ENCODE measurements at regions not wholly inside any gene's neighbourhood (a gene's known extent, or its start where the extent isn't known, plus 50 kb on each side); places are given as distances from the start of the nearest gene placed in this dataset.

DNA sequence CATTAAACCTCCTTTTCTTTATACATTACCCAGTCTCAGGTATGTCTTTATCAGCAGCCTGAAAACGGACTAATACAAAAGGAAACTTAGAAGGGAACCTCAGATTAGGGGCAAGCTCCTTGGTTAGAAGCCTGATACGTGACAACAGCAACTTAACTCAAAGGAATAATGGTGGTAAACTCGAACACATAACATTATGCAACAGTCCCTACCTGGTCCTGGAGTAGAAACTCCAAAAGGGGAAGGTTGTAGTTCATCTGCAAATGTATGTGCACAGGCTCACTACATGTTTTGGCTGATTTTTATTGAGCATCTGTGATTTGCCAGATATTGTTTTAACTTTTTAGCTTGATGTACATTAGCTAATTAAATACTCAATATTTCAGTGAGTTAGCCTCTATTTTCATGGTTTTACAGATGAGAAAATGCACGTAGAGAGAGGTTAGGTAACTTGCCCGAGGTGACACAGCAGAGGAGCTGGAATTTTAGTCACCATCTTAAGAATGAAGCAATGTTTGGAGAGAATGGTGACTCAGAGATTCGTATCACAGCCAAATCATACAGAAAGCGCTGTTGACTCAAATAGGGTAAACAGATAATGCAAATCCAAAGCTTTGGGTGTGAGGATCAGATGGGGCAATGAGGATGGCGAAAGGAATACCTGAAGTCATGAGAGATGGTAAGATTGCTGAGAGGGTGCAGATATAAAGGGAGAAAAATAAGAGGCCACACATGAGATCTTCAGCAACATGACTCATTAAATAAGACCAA lies 194.9 kb upstream of the RBFOX1 start:
- Histone ChIP-seq H3K9ac (ENCODE audit: insufficient read length) (no peak overlapping the region), H3K9me3 (ENCODE audit: low read depth, low read length) (no peaks in the 10 kb centered on the region), H3K36me3 (ENCODE audit: insufficient read depth, low read length) (no peaks in the 10 kb centered on the region), H3K4me3 (no peak overlapping the region), H3K27ac (no peak overlapping the region)
- TF ChIP-seq EZH2 (IDR thresholded peaks at IDR 0.05) (no peak), POLR2AphosphoS5 (IDR thresholded peaks at IDR 0.05; ENCODE audit: borderline replicate concordance, low read depth, low read length) (no peak), FOXP2 (optimal IDR thresholded peaks at IDR 0.05; ENCODE audit: control extremely low read depth, extremely low read length, insufficient read depth) (no peak)
- no peak for DNase-seq (ENCODE audit: low read depth, low spot score)

DNA sequence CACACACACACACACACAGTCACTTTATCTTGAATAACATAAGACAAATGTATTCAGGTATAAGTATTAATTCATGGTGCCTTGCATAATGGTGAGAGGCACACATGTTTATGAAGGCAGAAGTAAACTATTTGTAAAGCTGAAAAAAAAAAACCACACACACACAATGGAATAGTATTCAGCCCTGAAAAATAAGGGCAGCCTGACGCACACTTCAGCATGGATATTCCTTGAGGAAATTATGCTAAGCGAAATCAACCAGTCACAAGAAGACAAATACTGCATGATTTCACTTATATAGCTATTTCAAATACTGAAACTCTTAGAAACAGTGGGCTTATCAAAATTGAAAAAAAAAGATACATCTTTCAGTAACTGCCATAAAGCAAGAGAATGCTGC lies 200.2 kb upstream of the RBFOX1 start:
- H3K27ac ChIP-seq, result no peak overlapping the region
- H3K4me3 ChIP-seq, result no peak overlapping the region
- no peak for DNase-seq (ENCODE audit: low read depth, low spot score)
- TF ChIP-seq FOXP2 (optimal IDR thresholded peaks at IDR 0.05; ENCODE audit: control extremely low read depth, extremely low read length, insufficient read depth) (no peak), POLR2AphosphoS5 (IDR thresholded peaks at IDR 0.05; ENCODE audit: borderline replicate concordance, low read depth, low read length) (no peak), EZH2 (IDR thresholded peaks at IDR 0.05) (no peak)
- H3K9me3 ChIP-seq (ENCODE audit: low read depth, low read length), result no peaks in the 10 kb centered on the region
- no peak overlapping the region for H3K9ac ChIP-seq (ENCODE audit: insufficient read length)
- H3K36me3 ChIP-seq (ENCODE audit: insufficient read depth, low read length), result no peaks in the 10 kb centered on the region

DNA sequence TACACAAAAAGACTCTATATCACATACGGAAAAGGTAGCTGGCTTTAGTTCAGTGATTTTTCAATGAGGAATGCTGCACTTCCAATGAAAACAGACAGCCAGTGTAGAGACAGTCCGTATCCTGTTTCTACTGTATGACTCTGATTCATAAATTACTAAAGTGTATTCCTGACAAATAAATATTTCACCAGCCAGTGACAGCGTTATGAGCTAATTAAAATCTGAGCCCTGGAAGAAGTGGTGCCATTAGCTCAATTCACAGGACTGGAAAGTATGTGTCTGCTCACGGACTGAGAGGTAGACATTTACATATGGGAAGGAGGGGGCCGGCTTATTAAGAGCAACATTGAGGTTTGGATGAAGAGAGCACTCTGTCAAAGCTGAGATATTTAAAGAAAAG lies 207.9 kb upstream of the RBFOX1 start:
- TF ChIP-seq EZH2 (IDR thresholded peaks at IDR 0.05), result no peak
- no peak for TF ChIP-seq POLR2AphosphoS5 (IDR thresholded peaks at IDR 0.05; ENCODE audit: borderline replicate concordance, low read depth, low read length)
- no peak for TF ChIP-seq FOXP2 (optimal IDR thresholded peaks at IDR 0.05; ENCODE audit: control extremely low read depth, extremely low read length, insufficient read depth)
- Histone ChIP-seq H3K4me3 (no peak overlapping the region), H3K9ac (ENCODE audit: insufficient read length) (no peak overlapping the region), H3K27ac (no peak overlapping the region), H3K36me3 (ENCODE audit: insufficient read depth, low read length) (no peaks in the 10 kb centered on the region), H3K9me3 (ENCODE audit: low read depth, low read length) (no peaks in the 10 kb centered on the region)
- DNase-seq (ENCODE audit: low read depth, low spot score), result no peak

DNA sequence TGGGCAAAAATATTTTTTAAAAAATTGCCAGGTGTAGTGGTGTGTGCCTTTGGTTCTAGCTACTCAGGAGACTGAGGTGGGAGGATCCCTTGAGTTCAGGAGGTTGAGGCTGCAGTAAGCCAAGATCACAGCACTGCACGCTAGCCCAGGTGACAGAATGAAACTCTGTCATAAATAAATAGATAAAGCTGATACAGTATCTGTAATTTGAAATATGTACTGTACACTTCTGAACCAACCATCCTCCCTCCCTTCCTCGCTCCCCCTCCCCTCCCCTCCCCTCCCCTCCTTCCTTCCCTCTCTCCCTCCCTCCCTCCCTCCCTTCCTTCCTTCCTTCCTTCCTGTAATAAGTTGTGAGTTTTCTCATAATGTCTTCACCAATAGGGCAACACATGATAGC lies 208.4 kb upstream of the RBFOX1 start:
- TF ChIP-seq FOXP2 (optimal IDR thresholded peaks at IDR 0.05; ENCODE audit: control extremely low read depth, extremely low read length, insufficient read depth), result no peak
- TF ChIP-seq EZH2 (IDR thresholded peaks at IDR 0.05), result no peak
- TF ChIP-seq POLR2AphosphoS5 (IDR thresholded peaks at IDR 0.05; ENCODE audit: borderline replicate concordance, low read depth, low read length), result no peak
- DNase-seq (ENCODE audit: low read depth, low spot score), result no peak

DNA sequence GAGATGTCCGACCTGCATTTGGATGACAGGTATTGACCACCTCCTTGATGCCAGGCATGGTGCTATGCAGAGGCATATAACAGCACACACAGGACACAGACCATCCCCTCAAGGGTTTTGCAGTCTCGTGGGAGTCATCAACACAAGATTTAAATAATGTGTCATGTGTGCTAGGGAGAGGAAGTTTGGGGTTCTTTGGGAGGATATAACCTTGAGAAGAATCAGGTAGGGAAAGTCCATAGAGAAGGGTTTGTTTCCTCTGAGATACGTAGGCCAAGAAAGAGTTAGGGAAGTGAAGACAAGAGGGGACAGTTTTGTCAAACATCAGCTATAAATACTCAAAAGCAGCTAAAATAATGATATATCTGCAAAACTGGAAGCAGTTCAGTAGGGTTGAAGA lies 215.9 kb upstream of the RBFOX1 start:
- no peak for TF ChIP-seq FOXP2 (optimal IDR thresholded peaks at IDR 0.05; ENCODE audit: control extremely low read depth, extremely low read length, insufficient read depth)
- TF ChIP-seq EZH2 (IDR thresholded peaks at IDR 0.05), result no peak
- no peak for TF ChIP-seq POLR2AphosphoS5 (IDR thresholded peaks at IDR 0.05; ENCODE audit: borderline replicate concordance, low read depth, low read length)
- no peaks in the 10 kb centered on the region for H3K9me3 ChIP-seq (ENCODE audit: low read depth, low read length)
- no peaks in the 10 kb centered on the region for H3K36me3 ChIP-seq (ENCODE audit: insufficient read depth, low read length)
- H3K27ac ChIP-seq, result no peak overlapping the region
- no peak overlapping the region for H3K9ac ChIP-seq (ENCODE audit: insufficient read length)
- no peak for DNase-seq (ENCODE audit: low read depth, low spot score)
- H3K4me3 ChIP-seq, result no peak overlapping the region

More for the DNA sequence above, 208.4 kb upstream of the RBFOX1 start:
- no peaks in the 10 kb centered on the region for H3K9me3 ChIP-seq (ENCODE audit: low read depth, low read length)
- H3K36me3 ChIP-seq (ENCODE audit: insufficient read depth, low read length), result no peaks in the 10 kb centered on the region
- H3K27ac ChIP-seq, result no peak overlapping the region
- no peak overlapping the region for H3K9ac ChIP-seq (ENCODE audit: insufficient read length)
- no peak overlapping the region for H3K4me3 ChIP-seq

DNA sequence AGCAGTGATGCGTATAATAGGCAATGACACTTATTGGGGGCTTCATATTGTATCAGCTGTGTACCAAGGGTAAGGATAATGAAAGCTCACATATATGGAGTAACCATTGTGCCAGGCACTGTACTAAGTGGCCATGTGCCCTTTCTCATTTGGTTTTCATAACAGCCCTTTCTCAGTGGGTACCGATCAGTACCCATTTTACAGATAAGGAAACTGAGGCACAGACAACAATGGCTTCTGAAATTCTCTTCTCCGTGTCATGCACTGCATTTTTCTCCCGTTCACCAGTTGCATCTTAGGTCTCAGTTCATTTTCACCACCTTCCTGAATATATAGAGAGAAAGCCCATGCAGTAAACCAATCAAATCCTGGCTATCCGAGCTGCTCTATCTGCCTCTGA lies 216.7 kb upstream of the RBFOX1 start:
- no peak overlapping the region for H3K4me3 ChIP-seq
- H3K36me3 ChIP-seq (ENCODE audit: insufficient read depth, low read length), result no peaks in the 10 kb centered on the region
- H3K27ac ChIP-seq, result no peak overlapping the region
- H3K9ac ChIP-seq (ENCODE audit: insufficient read length), result no peak overlapping the region
- TF ChIP-seq EZH2 (IDR thresholded peaks at IDR 0.05), result no peak
- no peak for TF ChIP-seq POLR2AphosphoS5 (IDR thresholded peaks at IDR 0.05; ENCODE audit: borderline replicate concordance, low read depth, low read length)
- no peak for TF ChIP-seq FOXP2 (optimal IDR thresholded peaks at IDR 0.05; ENCODE audit: control extremely low read depth, extremely low read length, insufficient read depth)
- no peak for DNase-seq (ENCODE audit: low read depth, low spot score)
- no peaks in the 10 kb centered on the region for H3K9me3 ChIP-seq (ENCODE audit: low read depth, low read length)

DNA sequence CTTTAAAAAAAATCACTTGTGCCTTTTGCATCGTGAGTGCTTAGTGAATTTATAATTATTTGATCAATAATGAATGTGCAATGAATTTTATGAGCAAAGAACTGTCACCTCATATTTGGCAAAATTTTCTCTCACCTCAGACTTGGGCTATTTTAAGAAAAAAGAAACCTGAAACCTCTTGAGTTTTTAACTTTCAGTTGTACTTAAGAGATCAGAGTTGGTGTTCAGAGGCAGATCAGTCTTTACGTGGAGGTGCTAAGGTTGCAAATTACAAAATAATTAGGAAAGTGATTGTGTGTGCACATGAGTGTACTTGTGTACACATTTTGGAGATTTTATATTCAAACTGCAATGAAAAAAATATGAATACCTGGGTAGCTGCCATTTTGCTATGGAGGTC lies 218.7 kb upstream of the RBFOX1 start:
- Histone ChIP-seq H3K9me3 (ENCODE audit: low read depth, low read length) (no peaks in the 10 kb centered on the region), H3K27ac (no peak overlapping the region), H3K4me3 (no peak overlapping the region), H3K36me3 (ENCODE audit: insufficient read depth, low read length) (no peaks in the 10 kb centered on the region), H3K9ac (ENCODE audit: insufficient read length) (no peak overlapping the region)
- DNase-seq (ENCODE audit: low read depth, low spot score), result no peak
- no peak for TF ChIP-seq POLR2AphosphoS5 (IDR thresholded peaks at IDR 0.05; ENCODE audit: borderline replicate concordance, low read depth, low read length)
- TF ChIP-seq FOXP2 (optimal IDR thresholded peaks at IDR 0.05; ENCODE audit: control extremely low read depth, extremely low read length, insufficient read depth), result no peak
- no peak for TF ChIP-seq EZH2 (IDR thresholded peaks at IDR 0.05)

DNA sequence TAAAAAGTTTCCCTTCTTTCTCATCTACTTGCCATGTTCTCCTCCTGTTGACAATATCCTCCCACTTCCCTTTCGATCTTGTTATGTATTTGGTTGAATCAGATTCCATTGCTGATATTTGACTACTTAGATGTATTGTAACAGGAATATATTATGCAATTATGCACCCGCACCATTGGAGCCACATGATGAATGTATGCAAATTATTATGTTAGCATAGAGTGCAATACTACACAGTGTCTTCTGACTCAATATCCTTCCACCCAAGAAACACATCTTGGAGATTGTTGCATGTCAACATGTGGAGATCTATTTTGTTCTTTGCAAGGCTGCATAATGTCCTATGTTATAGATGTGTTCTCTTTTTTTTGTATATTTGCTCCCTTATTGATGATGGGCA lies 219.2 kb upstream of the RBFOX1 start:
- H3K36me3 ChIP-seq (ENCODE audit: insufficient read depth, low read length), result no peaks in the 10 kb centered on the region
- no peaks in the 10 kb centered on the region for H3K9me3 ChIP-seq (ENCODE audit: low read depth, low read length)
- no peak overlapping the region for H3K4me3 ChIP-seq
- H3K27ac ChIP-seq, result no peak overlapping the region
- H3K9ac ChIP-seq (ENCODE audit: insufficient read length), result no peak overlapping the region
- TF ChIP-seq FOXP2 (optimal IDR thresholded peaks at IDR 0.05; ENCODE audit: control extremely low read depth, extremely low read length, insufficient read depth) (no peak), EZH2 (IDR thresholded peaks at IDR 0.05) (no peak), POLR2AphosphoS5 (IDR thresholded peaks at IDR 0.05; ENCODE audit: borderline replicate concordance, low read depth, low read length) (no peak)
- DNase-seq (ENCODE audit: low read depth, low spot score), result no peak

DNA sequence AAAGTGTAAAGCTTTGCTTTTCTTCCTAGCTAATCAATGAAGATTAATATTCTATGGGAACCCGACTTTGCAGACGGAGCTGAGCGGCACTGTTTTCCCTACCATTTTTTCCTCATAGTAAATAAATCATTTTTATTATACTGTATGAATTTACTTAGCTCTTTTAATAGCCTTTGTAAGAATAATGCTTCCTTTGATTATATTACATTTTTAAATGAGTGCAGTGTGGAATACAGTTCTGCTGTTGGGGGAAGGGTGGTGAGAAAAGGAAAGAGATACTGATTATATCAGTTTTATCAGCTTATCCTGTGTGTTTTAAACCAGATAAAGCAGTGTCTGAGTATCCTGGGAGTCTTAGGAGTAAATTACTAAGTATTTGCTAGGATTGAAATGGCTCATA lies 221.4 kb upstream of the RBFOX1 start:
- Histone ChIP-seq H3K4me3 (no peak overlapping the region), H3K27ac (no peak overlapping the region), H3K9ac (ENCODE audit: insufficient read length) (no peak overlapping the region), H3K36me3 (ENCODE audit: insufficient read depth, low read length) (no peaks in the 10 kb centered on the region), H3K9me3 (ENCODE audit: low read depth, low read length) (no peaks in the 10 kb centered on the region)
- TF ChIP-seq EZH2 (IDR thresholded peaks at IDR 0.05) (no peak), FOXP2 (optimal IDR thresholded peaks at IDR 0.05; ENCODE audit: control extremely low read depth, extremely low read length, insufficient read depth) (no peak)
- no peak for DNase-seq (ENCODE audit: low read depth, low spot score)

All from SK-N-MC (cell line).